ENCODE measurements at regions not wholly inside any gene's neighbourhood (a gene's known extent, or its start where the extent isn't known, plus 50 kb on each side); places are given as distances from the start of the nearest gene placed in this dataset.

- no peak for TF ChIP-seq CTCF (conservative IDR thresholded peaks at IDR 0.05; ENCODE audit: control insufficient read depth, insufficient read depth, low read depth, low read length)
- peak; percentile 73 for DNase-seq (ENCODE audit: low read depth)
- H3K4me3 ChIP-seq (ENCODE audit: control insufficient read depth, low read depth, low read length), result no peak overlapping the region
Observed at GRCh38 chr5:115389034-115389798, 92.8 kb upstream of the CCDC112 start.

GRCh38 chr5:115388240-115388639 is 91.8 kb upstream of the CCDC112 start:
- no peak overlapping the region for H3K4me3 ChIP-seq (ENCODE audit: control insufficient read depth, low read depth, low read length)
- no peak for DNase-seq (ENCODE audit: low read depth)
- TF ChIP-seq CTCF (conservative IDR thresholded peaks at IDR 0.05; ENCODE audit: control insufficient read depth, insufficient read depth, low read depth, low read length), result no peak

GRCh38 chr5:115387816-115388215 is 91.4 kb upstream of the CCDC112 start:
- H3K4me3 ChIP-seq (ENCODE audit: control insufficient read depth, low read depth, low read length), result no peak overlapping the region
- no peak for TF ChIP-seq CTCF (conservative IDR thresholded peaks at IDR 0.05; ENCODE audit: control insufficient read depth, insufficient read depth, low read depth, low read length)
- DNase-seq (ENCODE audit: low read depth), result no peak

GRCh38 chr5:115386657-115387056 is 90.2 kb upstream of the CCDC112 start:
- no peak for DNase-seq (ENCODE audit: low read depth)
- no peak for TF ChIP-seq CTCF (conservative IDR thresholded peaks at IDR 0.05; ENCODE audit: control insufficient read depth, insufficient read depth, low read depth, low read length)
- no peak overlapping the region for H3K4me3 ChIP-seq (ENCODE audit: control insufficient read depth, low read depth, low read length)

GRCh38 chr5:115384587-115385375 is 88.3 kb upstream of the CCDC112 start:
- no peak for DNase-seq (ENCODE audit: low read depth)
- H3K4me3 ChIP-seq (ENCODE audit: control insufficient read depth, low read depth, low read length), result no peak overlapping the region
- no peak for TF ChIP-seq CTCF (conservative IDR thresholded peaks at IDR 0.05; ENCODE audit: control insufficient read depth, insufficient read depth, low read depth, low read length)

- H3K4me3 ChIP-seq (ENCODE audit: control insufficient read depth, low read depth, low read length), result no peak overlapping the region
- TF ChIP-seq CTCF (conservative IDR thresholded peaks at IDR 0.05; ENCODE audit: control insufficient read depth, insufficient read depth, low read depth, low read length), result no peak
- DNase-seq (ENCODE audit: low read depth), result no peak
Observed at GRCh38 chr5:115382989-115383388, 86.5 kb upstream of the CCDC112 start.
